GM21786 (cell line): ENCODE measurements at regions not wholly inside any gene's neighbourhood (a gene's known extent, or its start where the extent isn't known, plus 50 kb on each side); places are given as distances from the start of the nearest gene placed in this dataset.
A peak's percentile ranks its signal among the peaks of the same experiment; 100 is the strongest.
"Not testable (repeated sequence)": the region's sequence is repeated elsewhere in the genome, so short reads cannot be mapped to it uniquely, and the experiment has no call there.

Experiments
- ATAC-seq: cut with Tn5 transposase; IDR thresholded peaks from one replicate; pipeline ENCODE4 v1.9.1; 2021; ENCODE audit not compliant: unreplicated experiment

GRCh38 chr3:197431346-197431910, 124.3 kb downstream of the BDH1 start:
- ATAC-seq = no peak

GRCh38 chr3:197430934-197431333, 124.8 kb downstream of the BDH1 start:
- ATAC-seq = no peak

- ATAC-seq = no peak
Measured at GRCh38 chr3:197430502-197430901, 125.3 kb downstream of the BDH1 start.

GRCh38 chr3:197428952-197429351, 126.8 kb downstream of the BDH1 start:
- ATAC-seq = no peak

- peak; percentile 50 for ATAC-seq
Measured at GRCh38 chr3:197428117-197428801, 127.5 kb downstream of the BDH1 start.

GRCh38 chr3:197427021-197427420, 128.6 kb upstream of the DLG1 start:
- ATAC-seq = no peak

GRCh38 chr3:197426121-197426566, 127.7 kb upstream of the DLG1 start:
- no peak for ATAC-seq

GRCh38 chr3:197425485-197426120, 127.2 kb upstream of the DLG1 start:
- ATAC-seq = no peak

GRCh38 chr3:197424674-197425484, 126.5 kb upstream of the DLG1 start:
- ATAC-seq = no peak

- no peak for ATAC-seq
Measured at GRCh38 chr3:197424266-197424665, 125.9 kb upstream of the DLG1 start.

- ATAC-seq = no peak
Measured at GRCh38 chr3:197423376-197423775, 125.0 kb upstream of the DLG1 start.

GRCh38 chr3:197422506-197422905, 124.1 kb upstream of the DLG1 start:
- ATAC-seq = no peak

GRCh38 chr3:197421021-197421420, 122.6 kb upstream of the DLG1 start:
- no peak for ATAC-seq

GRCh38 chr3:197420566-197420965, 122.2 kb upstream of the DLG1 start:
- ATAC-seq = no peak

GRCh38 chr3:197420115-197420514, 121.7 kb upstream of the DLG1 start:
- ATAC-seq = no peak

GRCh38 chr3:197419696-197420095, 121.3 kb upstream of the DLG1 start:
- ATAC-seq = no peak

- no peak for ATAC-seq
Measured at GRCh38 chr3:197417911-197418618, 119.7 kb upstream of the DLG1 start.

- no peak for ATAC-seq
Measured at GRCh38 chr3:197417441-197417840, 119.0 kb upstream of the DLG1 start.

- ATAC-seq = not testable (repeated sequence)
Measured at GRCh38 chr3:197411899-197412298, 113.5 kb upstream of the DLG1 start.

GRCh38 chr3:197410170-197410569, 111.8 kb upstream of the DLG1 start:
- ATAC-seq = not testable (repeated sequence)
